Parathyroid adenoma (tissue), 2 donors: ENCODE measurements at regions not wholly inside any gene's neighbourhood (a gene's known extent, or its start where the extent isn't known, plus 50 kb on each side); places are given as distances from the start of the nearest gene placed in this dataset.
"Not testable (repeated sequence)": the region's sequence is repeated elsewhere in the genome, so short reads cannot be mapped to it uniquely, and the experiment has no call there.

Experiments used
- H2AFZ ChIP-seq: fragments of 300-600 bp; sonication (generic); one replicate; pipeline ENCODE4 v1.7.0; 2017; ENCODE audit warnings: antibody characterized with exemption, mild to moderate bottlenecking
- H3K27ac ChIP-seq: fragments of 300-600 bp; sonication (generic); one replicate; pipeline ENCODE4 v1.7.0; 2017
- H3K27me3 ChIP-seq: fragments of 300-600 bp; sonication (generic); one replicate; pipeline ENCODE4 v1.7.0; 2017; ENCODE audit warnings: low read length; ENCODE audit not compliant: control insufficient read depth, insufficient read depth
- H3K36me3 ChIP-seq: fragments of 300-600 bp; sonication (generic); one replicate; pipeline ENCODE4 v1.7.0; 2017; ENCODE audit warnings: low read length; ENCODE audit not compliant: control insufficient read depth, insufficient read depth
- H3K4me1 ChIP-seq: fragments of 300-600 bp; sonication (generic); one replicate; pipeline ENCODE4 v1.7.0; 2017; ENCODE audit warnings: control low read depth
- H3K4me2 ChIP-seq: fragments of 300-600 bp; sonication (generic); one replicate; pipeline ENCODE4 v1.7.0; 2017; ENCODE audit warnings: low read length
- H3K4me3 ChIP-seq: fragments of 300-600 bp; sonication (generic); one replicate; pipeline ENCODE4 v1.7.0; 2017; ENCODE audit warnings: low read depth, low read length
- H3K79me2 ChIP-seq: fragments of 300-600 bp; sonication (generic); one replicate; pipeline ENCODE4 v1.7.0; 2017; ENCODE audit warnings: control low read depth
- H3K9ac ChIP-seq: fragments of 300-600 bp; sonication (generic); one replicate; pipeline ENCODE4 v1.7.0; 2017; ENCODE audit warnings: mild to moderate bottlenecking
- H3K9me3 ChIP-seq: fragments of 300-600 bp; sonication (generic); one replicate; pipeline ENCODE4 v1.7.0; 2017; ENCODE audit warnings: low read length; ENCODE audit not compliant: control insufficient read depth
- CTCF ChIP-seq: fragments of 300-600 bp; sonication (generic); IDR thresholded peaks from one replicate; pipeline ENCODE4 v1.7.0; 2017; ENCODE audit warnings: antibody characterized with exemption, mild to moderate bottlenecking
- donor health status: primary hyperparathyroidism.

GRCh38 chr15:38012894-38013293 lies 78.5 kb downstream of the TMCO5A start:
- H3K36me3 ChIP-seq, result no peaks in the 10 kb centered on the region
- H2AFZ ChIP-seq, result no peak overlapping the region
- no peak overlapping the region for H3K27ac ChIP-seq
- no peak overlapping the region for H3K9ac ChIP-seq
- H3K4me3 ChIP-seq, result no peak overlapping the region
- H3K4me1 ChIP-seq, result no peaks in the 10 kb centered on the region
- no peaks in the 10 kb centered on the region for H3K9me3 ChIP-seq
- H3K4me2 ChIP-seq, result no peak overlapping the region
- no peaks in the 10 kb centered on the region for H3K27me3 ChIP-seq
- no peak for TF ChIP-seq CTCF
- no peaks in the 10 kb centered on the region for H3K79me2 ChIP-seq

- TF ChIP-seq CTCF, result no peak
Observed at GRCh38 chr15:38017721-38018120, 83.3 kb downstream of the TMCO5A start.

GRCh38 chr15:38019066-38019465 lies 84.6 kb downstream of the TMCO5A start:
- TF ChIP-seq CTCF, result no peak
- H2AFZ ChIP-seq, result no peak overlapping the region

More at GRCh38 chr15:38017721-38018120, 83.3 kb downstream of the TMCO5A start:
- Histone ChIP-seq H3K36me3 (no peaks in the 10 kb centered on the region), H2AFZ (no peak overlapping the region), H3K4me1 (no peaks in the 10 kb centered on the region), H3K27me3 (no peaks in the 10 kb centered on the region), H3K79me2 (no peaks in the 10 kb centered on the region), H3K9ac (no peak overlapping the region), H3K27ac (no peak overlapping the region), H3K4me3 (no peak overlapping the region), H3K9me3 (no peaks in the 10 kb centered on the region), H3K4me2 (no peak overlapping the region)

GRCh38 chr15:38021259-38021658 lies 86.8 kb downstream of the TMCO5A start:
- Histone ChIP-seq H3K27ac (no peak overlapping the region), H3K36me3 (no peaks in the 10 kb centered on the region), H3K79me2 (no peaks in the 10 kb centered on the region), H2AFZ (no peak overlapping the region), H3K4me2 (no peak overlapping the region), H3K9ac (no peak overlapping the region), H3K4me1 (no peaks in the 10 kb centered on the region), H3K9me3 (no peaks in the 10 kb centered on the region), H3K4me3 (no peak overlapping the region), H3K27me3 (no peaks in the 10 kb centered on the region)
- TF ChIP-seq CTCF, result no peak

More at GRCh38 chr15:38019066-38019465, 84.6 kb downstream of the TMCO5A start:
- Histone ChIP-seq H3K4me2 (no peak overlapping the region), H3K27ac (no peak overlapping the region), H3K4me3 (no peak overlapping the region), H3K36me3 (no peaks in the 10 kb centered on the region), H3K4me1 (no peaks in the 10 kb centered on the region), H3K9me3 (no peaks in the 10 kb centered on the region), H3K9ac (no peak overlapping the region), H3K79me2 (no peaks in the 10 kb centered on the region), H3K27me3 (no peaks in the 10 kb centered on the region)

- Histone ChIP-seq H3K36me3 (no peaks in the 10 kb centered on the region), H3K9me3 (no peaks in the 10 kb centered on the region), H3K27ac (no peak overlapping the region), H2AFZ (no peak overlapping the region), H3K9ac (no peak overlapping the region), H3K4me2 (no peak overlapping the region), H3K27me3 (no peaks in the 10 kb centered on the region), H3K4me3 (no peak overlapping the region), H3K79me2 (no peaks in the 10 kb centered on the region), H3K4me1 (no peaks in the 10 kb centered on the region)
- TF ChIP-seq CTCF, result no peak
Observed at GRCh38 chr15:38024293-38025091, 90.1 kb downstream of the TMCO5A start.

GRCh38 chr15:38025656-38026055 lies 91.2 kb downstream of the TMCO5A start:
- not testable (repeated sequence) for H3K27me3 ChIP-seq, H3K9ac ChIP-seq, H3K9me3 ChIP-seq, H3K4me1 ChIP-seq, H3K36me3 ChIP-seq, H3K4me3 ChIP-seq, H2AFZ ChIP-seq, H3K79me2 ChIP-seq, H3K4me2 ChIP-seq, H3K27ac ChIP-seq
